ENCODE measurements at regions not wholly inside any gene's neighbourhood (a gene's known extent, or its start where the extent isn't known, plus 50 kb on each side); places are given as distances from the start of the nearest gene placed in this dataset.
"Not testable (repeated sequence)": the region's sequence is repeated elsewhere in the genome, so short reads cannot be mapped to it uniquely, and the experiment has no call there.

GRCh38 chr11:10973416-10973815 is 115.6 kb upstream of the ZBED5 start:
- no peaks in the 10 kb centered on the region for H3K27me3 ChIP-seq
- H3K27ac ChIP-seq = no peak overlapping the region
- no peak for DNase-seq (ENCODE audit: extremely low spot score in 2 of 2)
- H3K9me3 ChIP-seq = no peaks in the 10 kb centered on the region
- no peak for TF ChIP-seq POLR2AphosphoS5 (IDR thresholded peaks at IDR 0.05; ENCODE audit: insufficient read depth in 1 of 2, low read depth in 1 of 2)
- TF ChIP-seq CTCF (IDR thresholded peaks at IDR 0.05) = no peak
- no peak for TF ChIP-seq POLR2A (IDR thresholded peaks at IDR 0.05)
- H3K36me3 ChIP-seq = no peaks in the 10 kb centered on the region
- H3K4me1 ChIP-seq = no peaks in the 10 kb centered on the region
- no peak overlapping the region for H3K4me3 ChIP-seq
- intact Hi-C loops (cut with DNase I) = no loop called here

- no peak for TF ChIP-seq POLR2AphosphoS5 (IDR thresholded peaks at IDR 0.05; ENCODE audit: insufficient read depth in 1 of 2, low read depth in 1 of 2)
- TF ChIP-seq CTCF (IDR thresholded peaks at IDR 0.05) = no peak
- TF ChIP-seq POLR2A (IDR thresholded peaks at IDR 0.05) = no peak
- intact Hi-C loops (cut with DNase I) = no loop called here
- no peak overlapping the region for H3K27ac ChIP-seq
- H3K4me1 ChIP-seq = no peaks in the 10 kb centered on the region
- no peak for DNase-seq (ENCODE audit: extremely low spot score in 2 of 2)
- no peaks in the 10 kb centered on the region for H3K9me3 ChIP-seq
- H3K36me3 ChIP-seq = no peaks in the 10 kb centered on the region
- no peak overlapping the region for H3K4me3 ChIP-seq
- H3K27me3 ChIP-seq = no peaks in the 10 kb centered on the region
Observed at GRCh38 chr11:10970926-10971325, 113.1 kb upstream of the ZBED5 start.

- H3K9me3 ChIP-seq = no peaks in the 10 kb centered on the region
- H3K4me1 ChIP-seq = no peaks in the 10 kb centered on the region
- DNase-seq (ENCODE audit: extremely low spot score in 2 of 2) = no peak
- no peak overlapping the region for H3K4me3 ChIP-seq
- H3K27ac ChIP-seq = no peak overlapping the region
- no peak for TF ChIP-seq POLR2AphosphoS5 (IDR thresholded peaks at IDR 0.05; ENCODE audit: insufficient read depth in 1 of 2, low read depth in 1 of 2)
- no peak for TF ChIP-seq POLR2A (IDR thresholded peaks at IDR 0.05)
- no peak for TF ChIP-seq CTCF (IDR thresholded peaks at IDR 0.05)
- intact Hi-C loops (cut with DNase I) = no loop called here
- no peaks in the 10 kb centered on the region for H3K36me3 ChIP-seq
- H3K27me3 ChIP-seq = no peaks in the 10 kb centered on the region
Observed at GRCh38 chr11:10969387-10969786, 111.5 kb upstream of the ZBED5 start.

- H3K36me3 ChIP-seq; H3K9me3 ChIP-seq; H3K4me3 ChIP-seq; H3K27me3 ChIP-seq; DNase-seq (ENCODE audit: extremely low spot score in 2 of 2); H3K27ac ChIP-seq; H3K4me1 ChIP-seq; intact Hi-C loops (cut with DNase I): not testable (repeated sequence)
Observed at GRCh38 chr11:10956884-10957283, 99.0 kb upstream of the ZBED5 start.

- no peaks in the 10 kb centered on the region for H3K27me3 ChIP-seq
- intact Hi-C loops (cut with DNase I) = no loop called here
- no peak for TF ChIP-seq POLR2AphosphoS5 (IDR thresholded peaks at IDR 0.05; ENCODE audit: insufficient read depth in 1 of 2, low read depth in 1 of 2)
- no peak for TF ChIP-seq CTCF (IDR thresholded peaks at IDR 0.05)
- no peak overlapping the region for H3K27ac ChIP-seq
- no peaks in the 10 kb centered on the region for H3K4me1 ChIP-seq
- no peak for DNase-seq (ENCODE audit: extremely low spot score in 2 of 2)
- H3K4me3 ChIP-seq = no peak overlapping the region
- no peaks in the 10 kb centered on the region for H3K36me3 ChIP-seq
- H3K9me3 ChIP-seq = no peaks in the 10 kb centered on the region
Observed at GRCh38 chr11:10955616-10956015, 97.8 kb upstream of the ZBED5 start.

GRCh38 chr11:10954184-10954583 is 96.3 kb upstream of the ZBED5 start:
- no peak overlapping the region for H3K27ac ChIP-seq
- H3K9me3 ChIP-seq = no peaks in the 10 kb centered on the region
- intact Hi-C loops (cut with DNase I) = no loop called here
- H3K27me3 ChIP-seq = no peaks in the 10 kb centered on the region
- TF ChIP-seq POLR2AphosphoS5 (IDR thresholded peaks at IDR 0.05; ENCODE audit: insufficient read depth in 1 of 2, low read depth in 1 of 2) = no peak
- TF ChIP-seq POLR2A (IDR thresholded peaks at IDR 0.05) = no peak
- no peak for TF ChIP-seq CTCF (IDR thresholded peaks at IDR 0.05)
- H3K4me1 ChIP-seq = no peaks in the 10 kb centered on the region
- H3K36me3 ChIP-seq = no peaks in the 10 kb centered on the region
- H3K4me3 ChIP-seq = no peak overlapping the region
- no peak for DNase-seq (ENCODE audit: extremely low spot score in 2 of 2)

Measured in vagina (tissue), 2 donors.